ENCODE measurements at regions not wholly inside any gene's neighbourhood (a gene's known extent, or its start where the extent isn't known, plus 50 kb on each side); places are given as distances from the start of the nearest gene placed in this dataset.
"Not testable (repeated sequence)": the region's sequence is repeated elsewhere in the genome, so short reads cannot be mapped to it uniquely, and the experiment has no call there.

DNA sequence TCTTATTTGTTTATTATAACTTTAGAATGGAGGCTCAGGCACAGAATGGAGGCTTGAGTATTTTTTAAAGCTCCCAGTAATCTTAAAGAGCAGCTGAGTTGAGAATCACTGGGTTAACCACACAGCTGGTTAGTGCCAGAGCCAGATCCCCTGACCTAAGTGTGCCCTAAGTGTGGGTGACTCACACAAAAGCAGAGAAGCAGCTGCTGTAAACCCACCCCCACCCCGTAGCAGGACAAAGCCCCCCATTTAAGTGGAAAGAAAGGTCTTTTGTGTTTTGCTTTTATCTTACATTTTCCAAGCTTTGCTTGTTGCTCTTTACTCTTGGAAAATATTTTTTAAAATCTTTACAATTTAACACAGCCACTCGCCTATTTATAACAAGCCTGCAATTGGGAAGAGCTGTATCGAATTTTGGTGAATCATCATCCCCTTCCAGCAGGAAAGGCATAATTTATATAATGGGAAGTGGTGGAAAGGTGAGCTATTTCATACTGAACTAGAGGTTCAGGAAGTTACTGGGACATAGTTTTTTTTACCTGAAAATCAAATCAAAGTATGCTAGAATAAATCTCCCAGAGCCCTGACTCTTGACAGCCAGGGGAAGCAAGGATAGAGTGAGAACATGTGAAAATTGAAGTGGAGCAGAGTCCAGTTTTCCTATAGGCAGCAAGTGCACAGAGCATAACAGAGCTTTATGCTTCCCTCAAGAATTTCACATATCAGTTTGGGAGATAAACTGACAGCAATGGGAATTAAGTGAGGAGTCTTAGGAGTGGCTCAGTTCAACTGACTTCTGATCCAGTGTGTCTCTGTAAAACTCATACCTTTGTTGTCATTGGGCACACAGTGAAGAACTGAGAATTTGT is 405.7 kb downstream of the AASDHPPT start:
- DNase-seq = peak in 28 of 56 donors; percentile 0 to 75 (median 20)

DNA sequence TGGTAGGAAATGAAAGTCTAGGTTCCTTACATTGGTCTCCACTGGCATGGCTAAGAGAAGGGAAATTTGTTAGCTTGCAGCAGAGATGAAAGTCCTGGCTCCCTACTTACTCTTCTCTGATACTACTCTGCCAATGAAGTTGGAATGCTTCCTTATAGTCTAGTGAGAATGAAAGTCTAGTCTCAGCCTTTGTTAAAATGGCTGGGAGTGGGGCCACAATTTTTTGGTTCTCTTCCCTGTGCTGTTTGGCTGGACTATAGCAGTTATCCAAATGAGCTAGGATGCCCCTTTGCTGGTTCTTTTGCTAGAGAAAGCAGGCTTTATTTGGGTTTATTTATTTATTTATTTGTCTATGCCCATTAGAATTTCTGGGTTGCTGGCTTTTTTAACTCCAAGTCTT is 414.3 kb downstream of the AASDHPPT start:
- DNase-seq = peak in 14 of 56 donors; percentile 1 to 47 (median 18)

- DNase-seq = no peak
Observed at GRCh38 chr11:106493751-106494150, 416.3 kb downstream of the AASDHPPT start.

- no peak for DNase-seq
Observed at GRCh38 chr11:106495046-106495445, 417.6 kb downstream of the AASDHPPT start.

GRCh38 chr11:106496677-106497076 is 419.2 kb downstream of the AASDHPPT start:
- DNase-seq = no peak

- no peak for DNase-seq
Observed at GRCh38 chr11:106497321-106497720, 419.9 kb downstream of the AASDHPPT start.

GRCh38 chr11:106497822-106498221 is 420.4 kb downstream of the AASDHPPT start:
- DNase-seq = no peak

GRCh38 chr11:106503901-106504300 is 426.4 kb downstream of the AASDHPPT start:
- no peak for DNase-seq

GRCh38 chr11:106507645-106508306 is 430.3 kb downstream of the AASDHPPT start:
- DNase-seq = no peak

DNA sequence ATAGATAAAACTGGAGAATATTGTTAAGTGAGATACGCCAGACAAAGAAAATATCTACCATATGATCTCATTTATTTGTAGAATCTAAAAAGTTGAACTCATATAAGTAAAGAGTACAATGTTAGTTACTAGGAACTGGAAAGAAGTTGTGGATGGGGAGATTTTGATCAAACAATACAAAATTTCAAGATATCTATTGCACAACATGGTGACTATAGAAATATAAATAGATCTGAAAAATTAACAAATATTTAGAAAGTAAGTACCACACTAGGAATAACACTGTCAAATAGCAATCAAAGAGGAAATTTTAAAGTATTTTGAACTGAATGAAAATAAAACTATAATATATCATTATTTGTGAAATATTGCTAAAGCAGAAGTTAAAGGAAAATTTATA is 437.2 kb downstream of the AASDHPPT start:
- DNase-seq = no peak

- DNase-seq = no peak
Observed at GRCh38 chr11:106517426-106517825, 440.0 kb downstream of the AASDHPPT start.

DNA sequence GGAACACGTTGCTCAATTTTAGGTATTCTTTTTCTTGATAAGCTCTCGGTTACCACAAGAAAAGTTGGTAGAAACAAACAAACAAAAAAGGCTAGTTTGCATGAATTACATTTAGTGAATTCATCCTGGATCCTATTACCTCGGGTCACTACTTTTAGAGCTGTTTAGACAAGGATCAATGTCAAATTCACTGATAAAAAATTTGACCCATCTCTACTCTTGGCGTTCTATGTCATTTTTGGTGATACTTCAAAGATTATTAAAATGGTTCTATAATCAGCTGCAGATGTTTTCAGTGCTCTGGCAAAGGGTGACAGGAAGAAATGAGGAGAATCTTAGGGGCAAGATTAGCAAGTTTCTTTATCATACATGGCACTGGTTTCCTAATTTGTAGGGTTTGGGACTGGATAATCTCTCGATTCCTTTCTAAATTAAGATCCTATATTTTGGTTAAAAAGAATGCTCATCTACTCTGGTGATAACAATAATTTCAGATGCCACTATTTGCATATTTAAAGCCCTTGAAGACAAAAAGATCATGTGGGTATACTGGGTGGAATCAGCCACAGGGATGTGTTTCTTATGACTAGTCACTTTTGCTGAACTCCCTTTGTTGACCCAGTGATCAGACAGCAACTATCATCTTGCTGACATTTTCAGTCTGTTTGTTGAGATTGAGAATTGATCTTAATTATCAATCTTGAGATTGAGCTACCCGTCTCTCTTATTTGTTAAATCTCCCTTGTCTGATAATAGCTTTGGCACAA is 442.9 kb downstream of the AASDHPPT start:
- no peak for DNase-seq

DNA sequence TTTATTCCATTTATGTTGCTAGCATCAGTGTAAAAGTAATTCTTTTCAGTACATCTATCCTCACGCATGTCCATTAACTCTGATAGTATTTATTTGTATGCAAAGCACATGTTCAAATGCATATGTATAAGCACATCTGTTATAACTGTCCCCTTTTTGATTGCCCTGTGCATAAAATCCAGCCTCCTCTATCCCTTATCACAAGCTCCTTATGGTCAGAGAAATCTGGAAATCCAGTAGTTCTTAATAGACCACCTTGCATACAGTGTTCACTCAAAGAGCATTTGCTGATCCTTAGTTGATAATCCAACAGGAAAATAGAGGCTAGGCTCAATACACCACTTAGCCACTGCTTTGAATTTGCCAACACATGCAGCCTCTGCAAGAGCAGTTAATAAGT is 443.5 kb downstream of the AASDHPPT start:
- no peak for DNase-seq

- no peak for DNase-seq
Observed at GRCh38 chr11:106523171-106523570, 445.7 kb downstream of the AASDHPPT start.

- DNase-seq = no peak
Observed at GRCh38 chr11:106523921-106524320, 446.5 kb downstream of the AASDHPPT start.

GRCh38 chr11:106524436-106524835 is 447.0 kb downstream of the AASDHPPT start:
- DNase-seq = peak in 2 of 56 donors; percentile 1

DNA sequence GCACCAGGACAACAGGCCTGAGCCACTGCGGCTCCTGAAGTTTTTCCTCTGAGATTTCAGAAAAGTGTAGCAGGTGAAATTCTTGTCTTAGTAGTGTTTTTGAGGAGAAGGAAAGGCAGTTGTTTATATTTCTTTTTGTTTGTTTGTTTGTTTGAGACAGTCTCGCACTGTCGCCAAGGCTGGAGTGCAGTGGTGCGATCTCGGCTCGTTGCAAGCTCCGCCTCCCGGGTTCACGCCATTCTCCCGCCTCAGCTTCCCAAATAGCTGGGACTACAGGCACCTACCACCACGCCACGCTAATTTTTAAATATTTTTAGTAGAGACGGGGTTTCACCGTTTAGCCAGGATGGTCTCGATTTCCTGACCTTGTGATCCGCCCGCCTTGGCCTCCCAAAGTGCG is 454.2 kb downstream of the AASDHPPT start:
- DNase-seq = not testable (repeated sequence)

- no peak for DNase-seq
Observed at GRCh38 chr11:106533046-106533445, 455.6 kb downstream of the AASDHPPT start.

- no peak for DNase-seq
Observed at GRCh38 chr11:106540001-106540400, 462.5 kb downstream of the AASDHPPT start.

DNA sequence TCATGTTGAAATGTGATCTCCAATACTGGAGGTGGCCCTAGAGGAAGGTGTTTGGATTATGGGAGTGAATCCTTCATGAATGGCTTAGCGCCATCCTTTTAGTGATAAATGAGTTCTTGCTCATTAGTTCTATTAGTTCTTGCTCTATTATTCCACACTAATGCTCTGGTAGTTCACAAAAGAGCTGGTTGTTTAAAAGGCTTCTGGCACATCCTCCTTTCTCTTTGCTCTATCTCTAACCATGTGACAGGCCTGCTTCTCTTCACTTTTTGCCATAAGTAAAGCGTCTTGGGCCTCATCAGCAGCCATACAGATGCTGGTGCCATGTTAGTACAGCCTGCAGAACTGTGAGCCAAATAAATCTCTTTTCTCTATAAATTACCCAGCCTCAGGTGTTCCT is 469.9 kb downstream of the GUCY1A2 start:
- DNase-seq = no peak

DNA sequence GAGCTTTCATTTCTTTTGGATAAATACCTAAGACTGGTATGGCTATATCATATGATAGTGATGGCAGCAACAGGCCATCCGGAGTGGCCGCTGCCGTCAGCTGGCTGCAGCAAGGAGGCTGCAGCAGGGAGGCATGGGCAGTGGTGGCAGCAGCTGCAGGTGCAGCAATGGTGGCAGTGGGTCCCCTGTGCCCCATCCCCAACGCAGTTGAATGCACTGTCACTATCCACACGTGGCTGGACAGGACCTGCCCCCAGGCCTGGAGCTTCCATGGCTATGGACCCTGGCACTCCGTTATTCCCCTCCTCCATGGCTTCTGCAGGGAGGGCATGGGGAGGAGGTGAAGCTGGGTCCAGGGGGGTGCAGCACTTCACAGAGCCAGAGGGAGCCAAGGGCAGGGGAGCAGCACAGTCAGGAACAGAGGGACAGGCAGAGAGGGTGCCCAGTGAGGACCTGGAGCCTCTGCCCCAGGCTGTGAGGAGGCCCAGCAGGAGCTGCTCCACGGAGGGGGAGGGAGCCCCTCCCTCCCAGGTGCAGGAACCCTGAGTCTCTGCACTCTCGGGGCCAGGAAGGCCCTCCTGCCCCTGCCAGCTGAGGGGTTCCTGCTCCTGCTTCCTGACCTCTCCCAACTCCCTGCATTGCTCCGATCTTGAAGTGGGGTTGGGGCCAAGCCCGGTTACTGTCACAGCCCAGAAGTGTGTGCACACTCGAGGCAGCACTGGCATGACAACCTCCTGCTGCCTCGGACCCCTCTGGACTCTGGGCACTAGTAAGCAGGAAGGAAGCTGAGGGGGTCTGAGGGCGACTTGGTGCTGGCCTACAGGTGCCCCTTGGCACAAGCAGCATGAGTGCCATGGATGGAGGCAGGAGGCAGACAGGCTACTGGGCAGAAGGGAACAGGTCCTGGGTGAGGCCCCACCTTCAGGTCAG is 466.3 kb downstream of the GUCY1A2 start:
- no peak for DNase-seq

Measured in amygdala (tissue), 56 donors.